ENCODE measurements at regions not wholly inside any gene's neighbourhood (a gene's known extent, or its start where the extent isn't known, plus 50 kb on each side); places are given as distances from the start of the nearest gene placed in this dataset.

DNA sequence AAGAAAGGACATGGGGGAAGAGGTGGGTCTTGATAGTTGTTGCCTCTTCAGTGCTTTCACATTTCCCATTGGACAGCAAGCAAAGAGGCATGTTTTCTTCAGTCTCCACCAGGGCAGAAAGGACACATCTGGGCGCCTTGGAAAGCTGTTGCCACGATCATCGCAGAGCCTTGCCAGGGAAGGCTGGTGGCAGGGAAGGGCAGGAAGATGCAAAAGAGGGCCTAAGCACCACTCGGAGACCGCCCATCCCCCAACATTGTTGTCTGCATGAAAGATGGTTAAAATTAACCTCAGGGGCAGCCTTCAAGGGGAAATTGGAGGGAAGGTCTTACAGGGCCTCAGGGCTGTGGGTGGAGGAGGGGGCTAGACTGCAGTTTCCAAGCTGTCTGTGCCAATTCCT, 114.2 kb downstream of the SOX9 start:
- no peak overlapping the region for H3K4me3 ChIP-seq (ENCODE audit: low read depth, low read length)
- in situ Hi-C loops (cut with HindIII; ENCODE audit: low sequenced_read_pairs): no loop called here
- TF ChIP-seq CTCF (IDR thresholded peaks at IDR 0.05; ENCODE audit: low read depth, low read length): no peak
- DNase-seq (ENCODE audit: low read depth, low spot score): no peak

DNA sequence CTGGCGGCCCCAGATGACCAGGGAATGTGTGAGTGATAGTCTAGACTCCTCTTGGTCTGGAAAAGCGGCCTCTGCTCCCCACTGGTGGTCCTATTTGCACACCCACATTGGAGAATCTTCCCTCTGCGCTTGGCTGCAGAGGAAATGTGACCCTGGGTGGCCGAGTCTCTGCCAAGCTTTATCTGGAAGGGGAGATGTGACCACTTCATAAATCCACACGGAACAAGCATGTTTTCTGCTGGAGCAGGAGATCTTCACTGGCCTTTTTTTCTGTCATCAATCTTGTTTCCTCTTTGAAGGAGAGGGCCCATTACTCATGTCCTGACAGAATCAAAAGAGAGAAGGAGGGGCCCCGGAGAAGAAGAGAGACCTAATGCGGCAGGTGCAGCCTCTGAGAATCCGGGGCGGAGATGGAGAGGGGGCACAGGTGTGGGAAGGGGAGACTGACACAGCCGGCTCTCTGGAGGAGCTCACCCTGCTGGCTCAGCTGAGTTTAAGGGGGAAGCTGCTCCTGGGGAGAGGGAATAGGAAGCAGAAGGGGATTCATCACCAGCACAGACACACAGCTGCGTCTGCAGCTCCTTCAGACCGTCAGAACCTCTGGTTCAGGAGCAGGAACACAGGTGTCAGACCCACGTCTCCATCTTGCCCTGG, 116.3 kb downstream of the SOX9 start:
- in situ Hi-C loops (cut with HindIII; ENCODE audit: low sequenced_read_pairs): no loop called here
- no peak for TF ChIP-seq CTCF (IDR thresholded peaks at IDR 0.05; ENCODE audit: low read depth, low read length)
- H3K4me3 ChIP-seq (ENCODE audit: low read depth, low read length): no peak overlapping the region
- no peak for DNase-seq (ENCODE audit: low read depth, low spot score)

DNA sequence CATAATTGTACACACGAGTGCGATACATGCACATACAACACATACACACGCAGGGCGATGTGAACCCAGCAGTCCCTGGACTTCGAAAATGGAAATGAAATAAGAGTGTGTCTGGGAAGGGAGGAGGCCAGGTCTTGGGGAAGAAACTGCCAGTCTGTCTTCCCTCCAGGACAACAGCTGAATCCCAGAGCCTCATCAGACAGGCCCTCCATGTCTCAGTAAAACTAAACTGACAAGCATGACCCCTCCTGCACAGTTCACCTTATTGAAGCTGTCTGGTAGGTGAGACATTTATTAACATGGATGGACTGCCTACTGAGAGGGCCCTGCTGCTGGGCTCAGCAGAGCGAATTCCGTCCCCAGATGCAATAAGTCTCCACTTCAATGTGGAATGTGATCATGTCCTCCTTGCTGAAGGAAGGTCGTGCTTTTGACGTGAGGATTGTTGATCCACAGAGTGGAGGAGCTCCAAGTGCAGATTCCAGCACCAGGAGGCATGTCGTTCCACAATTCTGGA, 117.4 kb downstream of the SOX9 start:
- no peak overlapping the region for H3K4me3 ChIP-seq (ENCODE audit: low read depth, low read length)
- DNase-seq (ENCODE audit: low read depth, low spot score): no peak
- in situ Hi-C loops (cut with HindIII; ENCODE audit: low sequenced_read_pairs): no loop called here
- TF ChIP-seq CTCF (IDR thresholded peaks at IDR 0.05; ENCODE audit: low read depth, low read length): no peak

DNA sequence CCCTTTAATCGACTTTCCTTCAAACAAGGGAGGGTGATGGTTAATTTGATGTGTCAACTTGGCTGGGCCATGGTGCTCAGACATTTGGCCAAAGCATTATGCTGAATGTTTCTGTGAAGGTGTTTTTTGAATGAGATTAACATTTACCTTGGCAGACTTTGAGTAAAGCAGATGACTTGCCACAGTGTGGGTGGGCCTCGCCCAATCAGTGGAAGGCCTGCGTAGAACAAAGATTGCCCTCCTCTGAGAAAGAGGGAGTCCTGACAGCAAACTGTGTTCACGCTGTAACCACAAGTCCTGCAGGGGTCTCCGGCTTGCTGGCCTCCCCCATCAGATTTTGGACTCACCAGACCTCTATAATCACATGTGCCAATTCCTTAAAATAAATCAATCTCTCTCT, 118.7 kb downstream of the SOX9 start:
- no peak for TF ChIP-seq CTCF (IDR thresholded peaks at IDR 0.05; ENCODE audit: low read depth, low read length)
- in situ Hi-C loops (cut with HindIII; ENCODE audit: low sequenced_read_pairs): no loop called here
- H3K4me3 ChIP-seq (ENCODE audit: low read depth, low read length): no peak overlapping the region
- no peak for DNase-seq (ENCODE audit: low read depth, low spot score)

GRCh38 chr17:72240333-72240732, 119.5 kb downstream of the SOX9 start:
- in situ Hi-C loops (cut with HindIII; ENCODE audit: low sequenced_read_pairs): no loop called here
- H3K4me3 ChIP-seq (ENCODE audit: low read depth, low read length): no peak overlapping the region
- TF ChIP-seq CTCF (IDR thresholded peaks at IDR 0.05; ENCODE audit: low read depth, low read length): no peak

DNA sequence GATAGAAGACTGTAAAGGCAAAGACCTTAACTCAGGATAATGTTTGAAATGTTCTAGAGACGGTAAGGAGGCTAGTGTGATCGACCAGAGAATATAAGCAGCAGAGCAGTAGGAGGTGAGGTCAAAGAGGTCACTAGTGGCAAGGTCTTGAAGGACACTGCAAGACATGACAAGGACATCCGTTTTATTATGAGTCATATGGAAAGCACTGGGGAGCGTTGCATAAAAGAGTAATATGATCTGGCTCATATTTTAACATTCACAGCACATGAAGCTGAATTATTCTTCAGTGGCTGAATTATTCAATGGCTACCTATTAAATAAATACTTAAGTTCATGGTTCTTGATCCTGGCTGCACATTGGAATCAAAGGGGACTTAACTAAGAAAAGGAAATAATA, 123.7 kb downstream of the SOX9 start:
- TF ChIP-seq CTCF (IDR thresholded peaks at IDR 0.05; ENCODE audit: low read depth, low read length): no peak
- H3K4me3 ChIP-seq (ENCODE audit: low read depth, low read length): no peak overlapping the region
- peak; percentile 11 for DNase-seq (ENCODE audit: low read depth, low spot score)
- in situ Hi-C loops (cut with HindIII; ENCODE audit: low sequenced_read_pairs): no loop called here

More at GRCh38 chr17:72240333-72240732, 119.5 kb downstream of the SOX9 start:
- DNase-seq (ENCODE audit: low read depth, low spot score): no peak
